SK-N-SH (cell line): ENCODE measurements at regions not wholly inside any gene's neighbourhood (a gene's known extent, or its start where the extent isn't known, plus 50 kb on each side); places are given as distances from the start of the nearest gene placed in this dataset.
"Not testable (repeated sequence)": the region's sequence is repeated elsewhere in the genome, so short reads cannot be mapped to it uniquely, and the experiment has no call there.

Experiments used
- CTCF ChIA-PET: fragments of 300-600, 350-600 bp; formaldehyde crosslinking; extraction: SDS; loops from one replicate; lab custom pipeline; 2021; lab: Yijun Ruan, JAX
- POLR2A ChIA-PET: fragments of 350-600 bp; sonication (Branson Sonifier 250); formaldehyde crosslinking; extraction: SDS; loops from one replicate; lab custom pipeline; 2020; ENCODE audit warnings: antibody characterized with exemption, inconsistent platforms; lab: Yijun Ruan, JAX
- DNase-seq: peaks from one replicate; pipeline ENCODE4 v3.0.0; 2012
- H2AFZ ChIP-seq: fragments of 200-600 bp; sonication (generic); 2 replicates; pipeline ENCODE4 v1.8.1; 2016; ENCODE audit warnings: antibody characterized with exemption, mild to moderate bottlenecking, low read depth
- H3F3A ChIP-seq: fragments of 200-600 bp; sonication (generic); replicated peaks from 2 replicates; pipeline ENCODE3; 2016; ENCODE audit warnings: antibody characterized with exemption, mild to moderate bottlenecking; ENCODE audit not compliant: insufficient read depth
- H3K27ac ChIP-seq, 2 experiments: fragments of 200-500 bp in 1 of 2; fragments of 200-600 bp in 1 of 2; sonication (Bioruptor generic) in 1 of 2; sonication (generic), shearing (Covaris generic) in 1 of 2; 2 replicates each; pipeline versions ENCODE4 v1.5.1 to v1.6.1; 2014 to 2016; ENCODE audit warnings: low read depth in 2 of 2, inconsistent platforms in 1 of 2, low read length in 1 of 2, mild to moderate bottlenecking in 1 of 2, mixed read lengths in 1 of 2
- H3K27me3 ChIP-seq: fragments of 200-600 bp; sonication (generic), shearing (Covaris generic); 2 replicates; pipeline ENCODE4 v1.6.1; 2016; ENCODE audit warnings: mixed run types; ENCODE audit not compliant: insufficient read depth
- H3K36me3 ChIP-seq, 2 experiments: fragments of 200-500 bp in 1 of 2; fragments of 200-600 bp in 1 of 2; sonication (Bioruptor generic) in 1 of 2; sonication (generic) in 1 of 2; replicated peaks in 1 of 2; 2 replicates each; pipeline versions ENCODE3 to v1.5.1; 2014 to 2016; ENCODE audit warnings: low read length in 1 of 2, mild to moderate bottlenecking in 1 of 2; ENCODE audit not compliant: insufficient read depth in 2 of 2, control insufficient read depth in 1 of 2
- H3K4me1 ChIP-seq, 2 experiments: fragments of 200-500 bp in 1 of 2; fragments of 200-600 bp in 1 of 2; sonication (Bioruptor generic) in 1 of 2; sonication (generic), shearing (Covaris generic) in 1 of 2; 2 replicates each; pipeline versions ENCODE4 v1.5.1 to v1.6.1; 2014 to 2016; ENCODE audit warnings: low read depth in 1 of 2, low read length in 1 of 2, mixed run types in 1 of 2; ENCODE audit not compliant: insufficient read depth in 2 of 2, control insufficient read depth in 1 of 2
- H3K4me2 ChIP-seq: fragments of 200-600 bp; sonication (generic), shearing (Covaris generic); 2 replicates; pipeline ENCODE4 v1.6.1; 2017; ENCODE audit warnings: mixed run types
- H3K4me3 ChIP-seq, 2 experiments: fragments of 200-500 bp in 1 of 2; fragments of 200-600 bp in 1 of 2; sonication (Bioruptor generic) in 1 of 2; sonication (generic), shearing (Covaris generic) in 1 of 2; 2 replicates each; pipeline versions ENCODE4 v1.5.1 to v1.8.1; 2014 to 2016; ENCODE audit warnings: low read depth in 2 of 2, inconsistent platforms in 1 of 2, low read length in 1 of 2, mild to moderate bottlenecking in 1 of 2, mixed read lengths in 1 of 2, moderate library complexity in 1 of 2
- H3K79me2 ChIP-seq: fragments of 200-600 bp; sonication (generic); 2 replicates; pipeline ENCODE4 v1.8.1; 2017; ENCODE audit warnings: mild to moderate bottlenecking; ENCODE audit not compliant: insufficient read depth
- H3K9ac ChIP-seq: fragments of 200-600 bp; sonication (generic); 2 replicates; pipeline ENCODE4 v1.6.1; 2017; ENCODE audit warnings: mixed run types
- H3K9me2 ChIP-seq: fragments of 200-600 bp; sonication (generic); 2 replicates; pipeline ENCODE4 v1.6.1; 2017; ENCODE audit warnings: mixed run types
- H3K9me3 ChIP-seq: fragments of 200-600 bp; sonication (generic); 2 replicates; pipeline ENCODE4 v1.6.1; 2017; ENCODE audit warnings: mixed run types, mild to moderate bottlenecking, moderate library complexity
- H4K20me1 ChIP-seq: fragments of 200-600 bp; sonication (generic); 2 replicates; pipeline ENCODE4 v1.6.1; 2017; ENCODE audit warnings: mild to moderate bottlenecking, mixed run types; ENCODE audit not compliant: insufficient read depth
- CHD2 ChIP-seq: fragments of 150-350 bp; IDR thresholded peaks from 2 replicates; pipeline ENCODE4 v1.6.1; 2018; ENCODE audit warnings: low read length; ENCODE audit not compliant: partially characterized antibody
- FOSL2 ChIP-seq: IDR thresholded peaks from 2 replicates; pipeline ENCODE4 v1.4.0; 2012; ENCODE audit warnings: low read depth, mild to moderate bottlenecking, moderate library complexity, borderline replicate concordance
- FOXJ3 ChIP-seq: sonication (generic); formaldehyde crosslinking; IDR thresholded peaks from 2 replicates; pipeline ENCODE4 v1.5.1; 2020; ENCODE audit warnings: mild to moderate bottlenecking, missing genetic modification reagents
- MEF2A ChIP-seq: IDR thresholded peaks from 2 replicates; pipeline ENCODE4 v1.4.0; 2012; ENCODE audit warnings: low read depth, borderline replicate concordance
- NFIC ChIP-seq: IDR thresholded peaks from 2 replicates; pipeline ENCODE4 v1.4.0; 2012; ENCODE audit warnings: borderline replicate concordance
- NRF1 ChIP-seq: IDR thresholded peaks from 2 replicates; pipeline ENCODE4 v1.6.1; 2012; ENCODE audit warnings: low read depth, mild to moderate bottlenecking, low read length
- POLR2AphosphoS5 ChIP-seq: IDR thresholded peaks from 2 replicates; pipeline ENCODE4 v1.6.1; 2012; ENCODE audit warnings: low read depth, low read length
- RCOR1 ChIP-seq: fragments of 150-350 bp; IDR thresholded peaks from 2 replicates; pipeline ENCODE4 v1.6.1; 2017; ENCODE audit warnings: antibody characterized with exemption, low read length
- RFX5 ChIP-seq: IDR thresholded peaks from 2 replicates; pipeline ENCODE4 v1.6.1; 2012; ENCODE audit warnings: mild to moderate bottlenecking, improper control_type of control experiment, low read length
- RXRA ChIP-seq: IDR thresholded peaks from 2 replicates; pipeline ENCODE4 v1.4.0; 2012; ENCODE audit warnings: low read depth, mild to moderate bottlenecking, borderline replicate concordance
- SMC3 ChIP-seq: IDR thresholded peaks from 2 replicates; pipeline ENCODE4 v1.6.1; 2012; ENCODE audit warnings: low read depth, low read length, improper control_type of control experiment
- TAF1 ChIP-seq: IDR thresholded peaks from 2 replicates; pipeline ENCODE4 v1.6.1; 2012; ENCODE audit warnings: low read depth, mild to moderate bottlenecking, low read length, moderate library complexity, borderline replicate concordance
- TCF12 ChIP-seq: IDR thresholded peaks from 2 replicates; pipeline ENCODE4 v1.4.0; 2012
- WGBS: methylation state at CpG from one replicate; pipeline ENCODE4 v1.1.6; 2017; ENCODE audit warnings: low lambda C conversion rate; 5-methylcytosine and 5-hydroxymethylcytosine counted together
- TF ChIP-seq, protein P1 (sequence below): fragments of 150-350 bp; IDR thresholded peaks from 2 replicates; pipeline ENCODE4 v1.6.1; 2017; ENCODE audit warnings: antibody characterized with exemption, low read length, low read depth, borderline replicate concordance
- TF ChIP-seq, protein P2 (sequence below): IDR thresholded peaks from 2 replicates; pipeline ENCODE4 v1.4.0; 2012; ENCODE audit warnings: low read depth
- TF ChIP-seq, protein P3 (sequence below): IDR thresholded peaks from 2 replicates; pipeline ENCODE4; 2012

DNA sequence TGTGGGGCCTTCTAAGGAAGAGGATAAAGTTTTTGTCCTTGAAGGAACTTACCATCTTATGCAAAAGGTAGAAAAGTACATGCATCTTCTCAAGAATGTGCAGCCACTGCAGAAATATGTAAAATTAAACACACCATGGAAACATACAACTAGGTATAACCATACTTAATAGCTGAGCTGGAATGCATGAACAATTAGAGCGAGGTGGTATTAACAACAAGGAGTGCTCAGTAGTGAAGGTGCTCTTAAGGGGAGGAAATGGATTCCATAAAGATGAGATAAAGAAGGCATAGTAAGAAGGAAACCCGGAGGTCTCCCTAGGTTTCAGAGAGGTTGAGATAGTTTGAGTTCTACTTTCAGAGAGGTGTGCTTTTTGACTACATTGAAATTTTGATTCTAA lies 415.9 kb downstream of the NDFIP2 start:
- Histone ChIP-seq H3K79me2 (no peaks in the 10 kb centered on the region), H3K36me3 (no peaks in the 10 kb centered on the region), H3K9ac (no peak overlapping the region), H4K20me1 (no peaks in the 10 kb centered on the region), H3K4me1 (no peaks in the 10 kb centered on the region), H3K9me2 (no peaks in the 10 kb centered on the region), H3K4me2 (no peak overlapping the region), H3K4me3 (no peak overlapping the region), H3K27ac (no peak overlapping the region), H3K27me3 (no peaks in the 10 kb centered on the region), H2AFZ (no peak overlapping the region; the same call in 1 of the 2 replicates), H3K9me3 (no peaks in the 10 kb centered on the region), H3F3A (no peaks in the 10 kb centered on the region)
- TF ChIP-seq, protein P1, sequence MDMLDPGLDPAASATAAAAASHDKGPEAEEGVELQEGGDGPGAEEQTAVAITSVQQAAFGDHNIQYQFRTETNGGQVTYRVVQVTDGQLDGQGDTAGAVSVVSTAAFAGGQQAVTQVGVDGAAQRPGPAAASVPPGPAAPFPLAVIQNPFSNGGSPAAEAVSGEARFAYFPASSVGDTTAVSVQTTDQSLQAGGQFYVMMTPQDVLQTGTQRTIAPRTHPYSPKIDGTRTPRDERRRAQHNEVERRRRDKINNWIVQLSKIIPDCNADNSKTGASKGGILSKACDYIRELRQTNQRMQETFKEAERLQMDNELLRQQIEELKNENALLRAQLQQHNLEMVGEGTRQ, result no peak
- TF ChIP-seq NFIC (no peak), TCF12 (no peak), RFX5 (no peak), FOSL2 (no peak), CHD2 (no peak), RCOR1 (no peak), NRF1 (no peak), SMC3 (no peak), MEF2A (no peak), TAF1 (no peak)
- TF ChIP-seq, protein P2, sequence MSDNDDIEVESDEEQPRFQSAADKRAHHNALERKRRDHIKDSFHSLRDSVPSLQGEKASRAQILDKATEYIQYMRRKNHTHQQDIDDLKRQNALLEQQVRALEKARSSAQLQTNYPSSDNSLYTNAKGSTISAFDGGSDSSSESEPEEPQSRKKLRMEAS, result no peak
- no peak for DNase-seq
- 76% methylated on average over 2 of the region's 2 CpGs for WGBS
- POLR2A ChIA-PET, result no interaction called here
- CTCF ChIA-PET, result no interaction called here

DNA sequence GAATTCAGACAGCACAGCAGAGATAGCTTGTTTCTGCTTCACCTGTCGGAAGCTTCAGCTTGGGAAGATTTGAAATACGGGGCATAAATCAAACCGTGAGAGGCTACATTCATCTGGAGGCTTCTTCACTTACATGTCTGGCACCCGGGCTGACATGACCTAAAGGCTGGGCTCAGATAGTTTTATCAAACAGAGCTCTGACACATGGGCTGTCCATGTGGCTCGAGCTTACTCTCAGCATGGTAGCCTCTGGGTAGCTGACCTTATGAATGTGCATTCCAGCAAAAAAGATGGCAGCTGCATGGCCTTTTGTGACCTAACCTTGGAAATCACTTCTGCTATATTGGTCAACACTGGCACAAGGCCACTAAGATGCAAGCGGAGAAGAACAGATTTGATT lies 414.5 kb downstream of the NDFIP2 start:
- Histone ChIP-seq H3K79me2 (no peaks in the 10 kb centered on the region), H3K27me3 (no peaks in the 10 kb centered on the region), H3K9ac (no peak overlapping the region), H3K9me2 (no peaks in the 10 kb centered on the region), H3K9me3 (no peaks in the 10 kb centered on the region), H3K4me1 (no peaks in the 10 kb centered on the region), H2AFZ (no peak overlapping the region), H3K4me2 (no peak overlapping the region), H3F3A (no peaks in the 10 kb centered on the region), H3K4me3 (no peak overlapping the region), H3K27ac (no peak overlapping the region), H4K20me1 (no peaks in the 10 kb centered on the region), H3K36me3 (no peaks in the 10 kb centered on the region)
- TF ChIP-seq POLR2AphosphoS5 (no peak), FOXJ3 (CRISPR knock-in tag) (no peak), RXRA (no peak)
- TF ChIP-seq, protein P3, sequence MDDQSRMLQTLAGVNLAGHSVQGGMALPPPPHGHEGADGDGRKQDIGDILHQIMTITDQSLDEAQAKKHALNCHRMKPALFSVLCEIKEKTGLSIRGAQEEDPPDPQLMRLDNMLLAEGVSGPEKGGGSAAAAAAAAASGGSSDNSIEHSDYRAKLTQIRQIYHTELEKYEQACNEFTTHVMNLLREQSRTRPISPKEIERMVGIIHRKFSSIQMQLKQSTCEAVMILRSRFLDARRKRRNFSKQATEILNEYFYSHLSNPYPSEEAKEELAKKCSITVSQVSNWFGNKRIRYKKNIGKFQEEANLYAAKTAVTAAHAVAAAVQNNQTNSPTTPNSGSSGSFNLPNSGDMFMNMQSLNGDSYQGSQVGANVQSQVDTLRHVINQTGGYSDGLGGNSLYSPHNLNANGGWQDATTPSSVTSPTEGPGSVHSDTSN, result no peak
- POLR2A ChIA-PET, result no interaction called here
- DNase-seq, result no peak
- CTCF ChIA-PET, result no interaction called here
- WGBS, result 81% methylated on average over 6 of the region's 6 CpGs

DNA sequence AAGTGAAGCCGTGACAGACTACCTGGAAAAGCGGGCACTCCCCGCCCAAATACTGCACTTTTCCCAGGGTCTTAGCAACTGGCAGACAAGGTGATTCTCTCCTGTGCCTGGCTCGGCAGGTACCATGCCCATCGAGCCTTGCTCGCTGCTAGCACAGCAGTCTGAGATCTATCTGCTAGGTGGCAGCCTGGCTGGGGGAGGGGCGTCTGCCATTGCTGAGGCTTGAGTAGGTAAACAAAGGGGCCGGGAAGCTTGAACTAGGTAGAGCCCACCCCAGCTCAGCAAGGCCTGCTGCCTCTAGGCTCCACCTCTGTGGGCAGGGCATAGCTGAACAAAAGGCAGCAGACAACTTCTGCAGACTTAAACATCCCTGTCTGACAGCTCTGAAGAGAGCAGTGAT lies 406.3 kb downstream of the NDFIP2 start:
- 100% methylated on average over 4 of the region's 8 CpGs for WGBS
- H4K20me1 ChIP-seq, H3K27ac ChIP-seq, H3K4me2 ChIP-seq, H2AFZ ChIP-seq, H3K27me3 ChIP-seq, CTCF ChIA-PET, H3K36me3 ChIP-seq, POLR2A ChIA-PET, H3K9me3 ChIP-seq, H3K79me2 ChIP-seq, H3K4me3 ChIP-seq, H3K9ac ChIP-seq, H3K4me1 ChIP-seq, H3K9me2 ChIP-seq, DNase-seq, H3F3A ChIP-seq: not testable (repeated sequence)
